NT2/D1 (cell line): ENCODE measurements at regions not wholly inside any gene's neighbourhood (a gene's known extent, or its start where the extent isn't known, plus 50 kb on each side); places are given as distances from the start of the nearest gene placed in this dataset.

Experiments used
- DNase-seq: peaks from one replicate; pipeline ENCODE4 v3.0.0-alpha.2; 2011; ENCODE audit warnings: low read depth, low spot score
- H3K27me3 ChIP-seq: 2 replicates; pipeline ENCODE4 v1.6.0; 2011; ENCODE audit warnings: mild to moderate bottlenecking; ENCODE audit not compliant: insufficient read length, insufficient read depth
- H3K36me3 ChIP-seq: 2 replicates; pipeline ENCODE4 v1.6.1; 2011; ENCODE audit warnings: mild to moderate bottlenecking, low read length, mixed read lengths; ENCODE audit not compliant: insufficient read depth, insufficient read length
- H3K4me1 ChIP-seq: 2 replicates; pipeline ENCODE4 v1.5.1; 2011; ENCODE audit not compliant: insufficient read depth, insufficient read length
- H3K4me3 ChIP-seq: 2 replicates; pipeline ENCODE4 v1.5.1; 2011; ENCODE audit warnings: low read depth; ENCODE audit not compliant: insufficient read length
- H3K9ac ChIP-seq: 2 replicates; pipeline ENCODE4 v1.6.0; 2011; ENCODE audit warnings: low read depth; ENCODE audit not compliant: insufficient read length
- H3K9me3 ChIP-seq: 2 replicates; pipeline ENCODE4 v1.5.1; 2011; ENCODE audit warnings: mild to moderate bottlenecking, low read length; ENCODE audit not compliant: insufficient read depth
- SUZ12 ChIP-seq: IDR thresholded peaks from 2 replicates; pipeline ENCODE4 v1.6.1; 2011; ENCODE audit not compliant: insufficient read length, insufficient read depth; ENCODE audit errors: extremely low read depth
- YY1 ChIP-seq: IDR thresholded peaks from 2 replicates; pipeline ENCODE4 v1.6.1; 2011; ENCODE audit not compliant: insufficient read length, insufficient read depth
- ZNF274 ChIP-seq: IDR thresholded peaks from 2 replicates; pipeline ENCODE4 v1.6.1; 2011; ENCODE audit warnings: mild to moderate bottlenecking, low read depth, low read length

DNA sequence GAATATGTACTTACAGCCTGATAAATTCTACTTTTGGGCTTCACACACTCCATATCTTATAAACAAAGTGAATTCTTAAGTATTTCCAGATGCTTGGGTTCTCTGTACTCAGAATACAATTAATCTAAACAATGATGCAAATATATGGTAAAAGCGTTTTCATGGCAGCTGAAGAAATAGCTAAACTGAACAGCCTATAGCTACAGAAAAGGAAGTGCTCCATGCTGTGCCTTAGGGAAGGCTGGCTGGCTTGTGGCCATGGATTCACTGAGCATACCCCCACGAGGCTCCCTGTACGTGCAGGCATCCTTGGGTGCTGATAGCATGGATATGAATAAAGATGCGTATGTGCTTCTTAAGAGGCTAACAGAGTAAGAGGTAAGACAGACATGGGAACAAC lies 264.0 kb downstream of the KLF13 start:
- no peak overlapping the region for H3K9ac ChIP-seq

DNA sequence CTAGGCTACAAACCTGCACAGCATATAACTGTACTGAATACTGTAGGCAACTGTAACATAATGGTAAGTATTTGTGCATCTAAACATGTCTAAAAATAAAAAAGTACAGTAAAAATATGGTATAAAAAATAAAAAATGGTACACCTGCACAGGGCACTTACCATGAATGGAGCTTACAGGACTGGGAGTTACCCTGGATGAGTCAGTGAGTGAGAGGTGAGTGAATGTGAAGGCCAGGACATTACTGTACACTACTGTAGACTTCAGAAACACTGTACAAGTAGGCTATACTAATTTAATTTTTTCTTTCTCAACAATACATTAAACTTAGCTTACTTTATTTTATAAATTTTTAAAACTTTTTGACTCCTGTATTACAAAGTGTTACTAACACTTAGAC lies 265.3 kb downstream of the KLF13 start:
- Histone ChIP-seq H3K4me3 (no peak overlapping the region), H3K4me1 (no peaks in the 10 kb centered on the region)

More for the DNA sequence above, 264.0 kb downstream of the KLF13 start:
- Histone ChIP-seq H3K27me3 (no peaks in the 10 kb centered on the region), H3K4me3 (no peak overlapping the region), H3K9me3 (no peaks in the 10 kb centered on the region), H3K4me1 (no peaks in the 10 kb centered on the region), H3K36me3 (no peaks in the 10 kb centered on the region)
- TF ChIP-seq SUZ12 (no peak), YY1 (no peak)
- no peak for DNase-seq

DNA sequence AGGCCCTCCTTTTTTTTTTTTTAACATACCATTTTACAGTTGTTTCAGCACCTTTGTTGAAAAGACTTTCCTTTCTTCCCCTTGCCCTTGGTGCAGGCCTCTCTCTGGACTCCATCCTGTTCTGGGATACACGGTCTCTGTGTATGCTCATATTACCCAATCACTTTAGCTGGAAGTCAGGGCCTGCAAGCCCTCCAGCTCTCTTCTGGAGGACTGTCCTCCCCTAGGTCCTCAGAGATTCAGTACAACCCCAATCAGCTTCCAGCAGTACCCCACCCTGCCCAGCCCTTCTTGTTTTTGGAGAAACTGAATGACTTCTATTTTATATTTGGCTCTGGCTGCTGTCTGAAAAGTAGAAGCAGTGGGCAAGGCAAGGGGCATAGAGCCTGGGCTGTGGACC lies 270.8 kb downstream of the KLF13 start:
- Histone ChIP-seq H3K4me3 (no peak overlapping the region), H3K9me3 (no peaks in the 10 kb centered on the region), H3K27me3 (no peaks in the 10 kb centered on the region), H3K4me1 (no peaks in the 10 kb centered on the region), H3K9ac (no peak overlapping the region), H3K36me3 (no peaks in the 10 kb centered on the region)
- DNase-seq, result no peak
- TF ChIP-seq YY1, result no peak
- no peak for TF ChIP-seq ZNF274
- TF ChIP-seq SUZ12, result no peak

More for the DNA sequence above, 265.3 kb downstream of the KLF13 start:
- Histone ChIP-seq H3K9me3 (no peaks in the 10 kb centered on the region), H3K27me3 (no peaks in the 10 kb centered on the region), H3K36me3 (no peaks in the 10 kb centered on the region), H3K9ac (no peak overlapping the region)
- no peak for DNase-seq
- TF ChIP-seq SUZ12 (no peak), YY1 (no peak), ZNF274 (no peak)

DNA sequence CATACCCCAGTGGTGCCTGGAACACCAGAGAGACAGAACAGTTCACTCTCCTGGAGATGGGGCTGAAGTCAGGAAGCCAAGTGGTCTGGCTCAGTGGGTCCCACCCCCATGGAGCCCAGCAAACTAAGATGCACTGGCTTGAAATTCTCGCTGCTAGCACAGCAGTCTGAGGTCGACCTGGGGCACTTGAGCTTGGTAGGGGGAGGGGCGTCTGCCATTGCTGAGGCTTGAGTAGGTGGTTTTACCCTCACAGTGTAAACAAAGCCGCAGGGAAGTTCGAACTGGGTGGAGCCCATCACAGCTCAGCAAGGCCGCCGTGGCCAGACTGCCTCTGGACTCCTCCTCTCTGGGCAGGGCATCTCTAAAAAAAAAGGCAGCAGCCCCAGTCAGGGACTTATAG lies 272.0 kb downstream of the KLF13 start:
- DNase-seq, result peak; percentile 71
- no peak for TF ChIP-seq SUZ12
- TF ChIP-seq ZNF274, result no peak
- TF ChIP-seq YY1, result no peak
- Histone ChIP-seq H3K27me3 (no peaks in the 10 kb centered on the region), H3K36me3 (no peaks in the 10 kb centered on the region), H3K9ac (no peak overlapping the region), H3K4me1 (no peaks in the 10 kb centered on the region), H3K9me3 (no peaks in the 10 kb centered on the region), H3K4me3 (no peak overlapping the region)

DNA sequence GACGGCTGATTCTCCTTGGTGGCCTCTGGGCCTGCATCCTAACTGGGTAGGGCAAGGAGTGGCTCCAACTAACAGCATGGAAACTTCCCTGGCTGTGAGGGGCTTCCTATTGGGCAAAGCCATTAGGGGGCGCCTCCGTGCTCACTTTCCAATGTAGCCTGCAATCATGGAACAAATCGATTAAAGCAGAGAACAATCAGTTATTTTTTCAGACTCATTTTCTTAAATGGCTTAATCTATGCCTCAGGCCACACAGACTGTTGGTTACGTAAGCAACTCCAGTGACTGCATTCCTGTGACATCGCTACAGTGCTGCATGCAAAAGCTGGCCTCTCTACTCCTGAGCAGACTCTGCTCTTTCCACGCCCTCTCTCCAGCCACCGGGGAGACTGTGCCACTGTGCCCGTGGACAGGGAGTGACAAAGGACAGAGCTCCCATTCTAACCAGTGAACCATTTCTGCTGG lies 278.9 kb downstream of the KLF13 start:
- no peaks in the 10 kb centered on the region for H3K36me3 ChIP-seq
- no peak overlapping the region for H3K4me3 ChIP-seq
- no peak for TF ChIP-seq ZNF274
- TF ChIP-seq SUZ12, result no peak
- no peak for TF ChIP-seq YY1
- H3K9me3 ChIP-seq, result no peaks in the 10 kb centered on the region
- no peak overlapping the region for H3K9ac ChIP-seq
- H3K4me1 ChIP-seq, result peaks cover 11% of the 10 kb centered on the region
- H3K27me3 ChIP-seq, result no peaks in the 10 kb centered on the region
- no peak for DNase-seq

DNA sequence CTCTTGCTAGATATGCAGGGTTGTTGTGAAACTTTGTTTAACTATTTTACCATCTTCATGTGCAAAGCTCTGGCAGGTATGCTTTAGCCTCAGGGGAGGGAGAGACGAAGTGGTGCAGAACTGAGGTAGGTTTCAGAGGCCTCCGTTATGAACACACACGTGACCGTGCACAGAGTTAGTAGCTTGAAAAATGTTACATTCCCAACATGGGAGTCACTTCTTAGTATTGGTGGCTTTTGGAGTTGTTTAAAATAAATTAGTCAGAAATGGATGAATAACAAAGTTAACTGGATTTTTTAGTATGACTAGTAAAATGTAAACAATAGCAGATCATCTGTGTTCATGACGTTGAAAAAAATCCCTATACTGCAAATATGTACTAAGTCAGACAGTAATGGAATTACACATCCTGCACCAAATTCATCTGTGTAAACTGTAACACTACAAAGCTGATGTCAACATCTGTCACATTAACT lies 279.6 kb downstream of the KLF13 start:
- no peaks in the 10 kb centered on the region for H3K9me3 ChIP-seq
- H3K36me3 ChIP-seq, result no peaks in the 10 kb centered on the region
- DNase-seq, result no peak
- peaks cover 11% of the 10 kb centered on the region for H3K4me1 ChIP-seq
- H3K4me3 ChIP-seq, result no peak overlapping the region
- TF ChIP-seq YY1 (no peak), SUZ12 (no peak), ZNF274 (no peak)
- no peaks in the 10 kb centered on the region for H3K27me3 ChIP-seq
- H3K9ac ChIP-seq, result no peak overlapping the region

DNA sequence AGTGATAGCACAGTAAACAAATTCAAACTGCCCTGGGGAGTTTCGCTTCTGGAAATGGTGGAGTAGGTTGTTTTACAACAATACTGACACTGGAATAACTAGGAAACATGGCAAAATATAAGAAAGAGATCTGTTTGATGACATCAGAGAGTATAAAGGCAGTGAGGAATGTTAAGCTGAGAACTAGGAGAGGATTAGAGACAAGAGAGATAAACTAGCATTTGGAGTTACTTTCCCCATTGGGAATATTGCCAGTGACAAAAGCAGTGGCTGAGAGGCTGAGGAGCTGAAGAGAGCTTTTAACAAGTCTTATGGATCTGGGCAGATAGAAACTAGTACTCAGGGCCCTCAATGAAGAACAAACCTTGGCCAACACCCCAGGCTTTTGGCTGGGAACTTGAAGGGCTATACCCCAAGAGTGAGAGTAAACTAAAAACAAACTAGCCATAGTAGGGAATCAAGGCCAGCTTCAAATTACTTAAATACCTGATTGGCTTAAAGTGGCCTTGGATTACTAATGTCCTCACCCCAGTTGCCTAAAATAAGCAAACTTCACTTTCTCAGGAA lies 280.4 kb downstream of the KLF13 start:
- DNase-seq, result no peak
- no peak overlapping the region for H3K4me3 ChIP-seq
- H3K27me3 ChIP-seq, result no peaks in the 10 kb centered on the region
- no peak for TF ChIP-seq ZNF274
- TF ChIP-seq SUZ12, result no peak
- TF ChIP-seq YY1, result no peak
- no peak overlapping the region for H3K9ac ChIP-seq
- H3K36me3 ChIP-seq, result no peaks in the 10 kb centered on the region
- peaks cover 11% of the 10 kb centered on the region for H3K4me1 ChIP-seq
- no peaks in the 10 kb centered on the region for H3K9me3 ChIP-seq
